ENCODE measurements at regions not wholly inside any gene's neighbourhood (a gene's known extent, or its start where the extent isn't known, plus 50 kb on each side); places are given as distances from the start of the nearest gene placed in this dataset.

- H3K4me1 ChIP-seq: no peaks in the 10 kb centered on the region
- H3K27me3 ChIP-seq: no peaks in the 10 kb centered on the region
- TF ChIP-seq CTCF (IDR thresholded peaks at IDR 0.05): no peak
- intact Hi-C loops (cut with DNase I): no loop called here
- no peak for DNase-seq
- ATAC-seq: no peak
- no peaks in the 10 kb centered on the region for H3K9me3 ChIP-seq
- no peak overlapping the region for H3K27ac ChIP-seq
- H3K4me3 ChIP-seq: no peak overlapping the region
- no peaks in the 10 kb centered on the region for H3K36me3 ChIP-seq
Measured at GRCh38 chr14:48936362-48936761, 649.8 kb downstream of the RPS29 start.

DNA sequence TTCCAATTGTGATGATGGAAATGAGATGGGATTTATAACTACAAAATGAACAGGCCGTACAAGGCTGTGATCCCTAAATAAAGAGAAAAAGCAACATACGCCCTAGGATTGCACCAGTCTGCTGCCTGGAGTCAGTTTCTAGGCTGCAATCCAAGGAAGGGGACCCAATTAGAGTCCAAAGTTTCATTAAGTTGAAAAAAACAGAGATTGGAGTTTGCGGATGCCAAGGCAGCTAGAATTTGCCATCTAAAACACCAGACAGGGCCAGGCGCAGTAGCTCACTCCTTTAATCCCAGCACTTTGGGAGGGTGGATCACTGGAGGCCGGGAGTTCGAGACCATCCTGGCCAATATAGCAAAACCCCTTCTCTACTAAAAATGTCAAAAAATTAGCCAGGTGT is 661.0 kb downstream of the RPS29 start:
- Histone ChIP-seq H3K27me3 (no peaks in the 10 kb centered on the region), H3K9me3 (no peaks in the 10 kb centered on the region), H3K4me3 (no peak overlapping the region), H3K36me3 (no peaks in the 10 kb centered on the region), H3K27ac (no peak overlapping the region), H3K4me1 (no peaks in the 10 kb centered on the region)
- no peak for TF ChIP-seq CTCF (IDR thresholded peaks at IDR 0.05)
- ATAC-seq (no peak), DNase-seq (no peak)
- intact Hi-C loops (cut with DNase I): no loop called here

DNA sequence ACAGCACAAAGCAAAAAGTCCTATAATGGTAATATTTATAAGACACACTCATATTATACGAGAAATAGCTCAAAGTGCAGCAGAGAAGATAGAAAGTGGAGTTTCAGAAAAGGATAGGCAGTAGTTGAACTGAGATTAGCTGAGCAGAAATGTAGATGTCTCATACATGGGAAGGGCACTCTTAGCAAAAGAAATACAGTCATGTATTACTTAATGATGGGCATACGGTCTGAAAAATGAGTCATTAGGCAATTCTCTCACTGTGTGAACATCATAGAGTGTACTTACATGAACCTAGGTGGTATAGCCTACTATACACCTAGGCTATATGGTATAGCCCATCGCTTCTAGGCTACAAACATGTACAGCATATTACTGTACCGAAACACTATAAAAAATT is 671.3 kb downstream of the RPS29 start:
- no peak overlapping the region for H3K27ac ChIP-seq
- no peak for ATAC-seq
- H3K4me3 ChIP-seq: no peak overlapping the region
- no peaks in the 10 kb centered on the region for H3K4me1 ChIP-seq
- no peak for TF ChIP-seq CTCF (IDR thresholded peaks at IDR 0.05)
- intact Hi-C loops (cut with DNase I): no loop called here
- H3K36me3 ChIP-seq: no peaks in the 10 kb centered on the region
- peaks cover 0 to 2% of the 10 kb centered on the region in 2 donors for H3K9me3 ChIP-seq
- DNase-seq: no peak
- no peaks in the 10 kb centered on the region for H3K27me3 ChIP-seq

DNA sequence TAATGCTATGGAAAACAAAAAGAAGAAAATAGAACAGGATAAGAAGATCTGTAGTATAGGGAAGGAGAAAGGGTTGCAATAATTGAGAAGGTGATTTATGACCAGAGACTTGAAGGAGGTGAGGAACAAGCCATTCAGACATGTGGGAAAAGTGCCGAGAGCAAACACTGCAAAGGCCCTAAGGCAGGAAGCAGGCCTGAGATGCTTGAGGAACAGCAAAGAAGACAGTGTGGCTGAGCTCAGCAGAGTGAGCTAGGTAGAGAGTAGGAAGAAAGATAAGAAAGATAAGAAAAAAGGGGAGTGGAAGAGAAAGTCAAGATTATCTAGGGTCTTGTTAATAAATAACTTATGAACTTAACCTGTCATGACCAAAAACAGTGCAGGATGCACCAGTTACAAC is 671.8 kb downstream of the RPS29 start:
- H3K27me3 ChIP-seq: no peaks in the 10 kb centered on the region
- H3K4me3 ChIP-seq: no peak overlapping the region
- no peak for TF ChIP-seq CTCF (IDR thresholded peaks at IDR 0.05)
- no peak for ATAC-seq
- peaks cover 0 to 2% of the 10 kb centered on the region in 2 donors for H3K9me3 ChIP-seq
- H3K27ac ChIP-seq: no peak overlapping the region
- no peaks in the 10 kb centered on the region for H3K4me1 ChIP-seq
- DNase-seq: no peak
- intact Hi-C loops (cut with DNase I): no loop called here
- H3K36me3 ChIP-seq: no peaks in the 10 kb centered on the region

- DNase-seq: no peak
- H3K4me1 ChIP-seq: no peaks in the 10 kb centered on the region
- H3K9me3 ChIP-seq: no peaks in the 10 kb centered on the region
- no peak overlapping the region for H3K4me3 ChIP-seq
- H3K27ac ChIP-seq: no peak overlapping the region
- intact Hi-C loops (cut with DNase I): no loop called here
- TF ChIP-seq CTCF (IDR thresholded peaks at IDR 0.05): no peak
- H3K36me3 ChIP-seq: no peaks in the 10 kb centered on the region
- no peaks in the 10 kb centered on the region for H3K27me3 ChIP-seq
- ATAC-seq: no peak
Measured at GRCh38 chr14:48900565-48900964, 685.6 kb downstream of the RPS29 start.

Measured in left lung (tissue), 4 donors.